PC-3 (cell line): ENCODE measurements at regions not wholly inside any gene's neighbourhood (a gene's known extent, or its start where the extent isn't known, plus 50 kb on each side); places are given as distances from the start of the nearest gene placed in this dataset.

Experiments used
- ATAC-seq: fragments of 200-7000 bp; cut with Tn5 transposase; 2 replicates; pipeline ENCODE4 v1.9.1; 2020; ENCODE audit warnings: mild to moderate bottlenecking, moderate library complexity
- BruUV-seq: library from RNA; stranded (reverse); fragments of 400-500 nt; replicated peaks from 2 replicates; lab custom pipeline; 2021; lab: Mats Ljungman, UMichigan
- CTCF ChIA-PET: fragments of 300-600 bp; sonication (Branson Sonifier 250); formaldehyde crosslinking; loops from one replicate; lab custom pipeline; 2022; ENCODE audit warnings: antibody characterized with exemption; lab: Charles Lee
- POLR2A ChIA-PET: fragments of 300-600 bp; sonication (Branson Sonifier 250); formaldehyde crosslinking; loops from one replicate; lab custom pipeline; 2022; ENCODE audit warnings: antibody characterized with exemption; ENCODE audit not compliant: unreplicated experiment; lab: Charles Lee
- DNase-seq: peaks from one replicate; pipeline ENCODE4 v3.0.0-alpha.2; 2015
- H2AFZ ChIP-seq: fragments of 300-600 bp; sonication (generic); 2 replicates; pipeline ENCODE4 v1.6.0; 2016; ENCODE audit warnings: antibody characterized with exemption, low read length
- H3F3A ChIP-seq: fragments of 300-600 bp; sonication (generic); one replicate; pipeline ENCODE4 v1.6.0; 2017; ENCODE audit warnings: antibody characterized with exemption, low read length, control low read depth, mild to moderate bottlenecking; ENCODE audit not compliant: unreplicated experiment
- H3K27ac ChIP-seq: fragments of 300-600 bp; sonication (generic); 2 replicates; pipeline ENCODE4 v1.5.1; 2016; ENCODE audit warnings: mild to moderate bottlenecking, low read length
- H3K27me3 ChIP-seq: fragments of 300-600 bp; sonication (generic); 2 replicates; pipeline ENCODE4 v1.6.1; 2016; ENCODE audit warnings: low read length, mixed read lengths
- H3K36me3 ChIP-seq: fragments of 300-600 bp; sonication (generic); 2 replicates; pipeline ENCODE4 v1.6.1; 2016; ENCODE audit warnings: low read depth, mixed run types, low read length, mixed read lengths
- H3K4me1 ChIP-seq: fragments of 300-600 bp; sonication (generic); 2 replicates; pipeline ENCODE4 v1.5.1; 2016; ENCODE audit warnings: low read length; ENCODE audit not compliant: insufficient read depth
- H3K4me2 ChIP-seq: fragments of 300-600 bp; sonication (generic); 2 replicates; pipeline ENCODE4 v1.6.0; 2016; ENCODE audit warnings: low read length
- H3K4me3 ChIP-seq: fragments of 300-600 bp; sonication (generic); 2 replicates; pipeline ENCODE4 v1.5.1; 2016; ENCODE audit warnings: mild to moderate bottlenecking, low read length, mixed read lengths
- H3K79me2 ChIP-seq: fragments of 300-600 bp; sonication (generic); 2 replicates; pipeline ENCODE4 v1.6.1; 2017; ENCODE audit warnings: low read length, mixed read lengths
- H3K9ac ChIP-seq: fragments of 300-600 bp; sonication (generic); 2 replicates; pipeline ENCODE4 v1.6.0; 2016; ENCODE audit warnings: mild to moderate bottlenecking, low read length
- H3K9me2 ChIP-seq: fragments of 300-600 bp; sonication (generic); replicated peaks from 2 replicates; pipeline ENCODE4 v1.6.1; 2016; ENCODE audit warnings: mixed run types, low read length, mixed read lengths
- H3K9me3 ChIP-seq: fragments of 300-600 bp; sonication (generic); 2 replicates; pipeline ENCODE4 v1.6.1; 2016; ENCODE audit warnings: low read length, mixed read lengths
- H4K20me1 ChIP-seq: fragments of 300-600 bp; sonication (generic); 2 replicates; pipeline ENCODE4 v1.6.1; 2016; ENCODE audit warnings: low read length, mixed read lengths
- CTCF ChIP-seq: fragments of 300-600 bp; sonication (generic); conservative IDR thresholded peaks from 2 replicates; pipeline ENCODE4 v1.5.1; 2017; ENCODE audit warnings: antibody characterized with exemption, low read depth, mild to moderate bottlenecking, low read length
- EZH2 ChIP-seq: fragments of 300-600 bp; sonication (generic); IDR thresholded peaks from one replicate; pipeline ENCODE4 v1.6.1; 2017; ENCODE audit warnings: antibody characterized with exemption, mild to moderate bottlenecking, low read length; ENCODE audit not compliant: unreplicated experiment
- EZH2phosphoT487 ChIP-seq: fragments of 300-600 bp; sonication (generic); IDR thresholded peaks from 2 replicates; pipeline ENCODE4 v1.6.1; 2018; ENCODE audit warnings: mild to moderate bottlenecking, antibody characterized with exemption, low read length, borderline replicate concordance
- intact Hi-C: fragments of 100-400 bp; cut with micrococcal nuclease; formaldehyde crosslinking; loops from 2 replicates; pipeline ENCODE4 v1.9.0; 2023

GRCh38 chrX:69565247-69565815 lies 50.6 kb upstream of the EDA start:
- Histone ChIP-seq H3K4me1 (no peaks in the 10 kb centered on the region), H3K9me2 (no peaks in the 10 kb centered on the region), H3F3A (no peaks in the 10 kb centered on the region), H2AFZ (no peak overlapping the region), H3K27me3 (no peaks in the 10 kb centered on the region; the same call in 1 of the 2 replicates), H3K27ac (no peak overlapping the region), H3K9me3 (no peaks in the 10 kb centered on the region), H3K79me2 (no peaks in the 10 kb centered on the region), H3K4me3 (no peak overlapping the region), H3K9ac (no peak overlapping the region), H4K20me1 (no peaks in the 10 kb centered on the region), H3K4me2 (no peak overlapping the region), H3K36me3 (no peaks in the 10 kb centered on the region)
- no TSS peak for BruUV-seq
- TF ChIP-seq EZH2phosphoT487, result no peak
- TF ChIP-seq EZH2, result no peak
- TF ChIP-seq CTCF, result no peak
- DNase-seq, result no peak
- POLR2A ChIA-PET, result no interaction called here
- CTCF ChIA-PET, result no interaction called here
- intact Hi-C loops, result no loop called here
- ATAC-seq, result no peak
